ENCODE measurements at regions not wholly inside any gene's neighbourhood (a gene's known extent, or its start where the extent isn't known, plus 50 kb on each side); places are given as distances from the start of the nearest gene placed in this dataset.
"Not testable (repeated sequence)": the region's sequence is repeated elsewhere in the genome, so short reads cannot be mapped to it uniquely, and the experiment has no call there.

DNA sequence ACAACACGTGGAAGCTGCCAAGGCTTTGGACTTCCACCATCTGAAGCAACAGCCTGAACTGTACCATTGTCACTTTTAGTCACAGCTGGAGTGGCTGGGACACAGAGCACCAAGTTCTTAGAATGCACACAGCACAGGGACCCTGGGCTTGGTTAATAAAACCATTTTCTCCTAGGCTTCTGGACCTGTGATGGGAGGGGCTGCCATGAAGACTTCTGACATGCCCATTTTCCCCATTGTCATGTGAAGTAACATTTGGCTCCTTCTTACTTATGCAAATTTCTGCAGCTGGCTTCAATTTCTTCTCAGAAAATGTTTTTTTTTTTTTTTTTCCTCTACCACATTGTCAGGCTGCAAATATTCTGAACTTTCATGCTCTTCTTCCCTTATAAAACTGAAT is 138.6 kb upstream of the BRINP3 start:
- no peaks in the 10 kb centered on the region for H3K27me3 ChIP-seq (ENCODE audit: control insufficient read depth, insufficient read depth, low read length)
- no peak overlapping the region for H3K4me3 ChIP-seq (ENCODE audit: insufficient read depth, low read depth, low read length)
- no peak for DNase-seq
- H3K36me3 ChIP-seq (replicated peaks; ENCODE audit: control insufficient read depth, insufficient read depth, low read length), result no peaks in the 10 kb centered on the region

- H3K27me3 ChIP-seq (ENCODE audit: control insufficient read depth, insufficient read depth, low read length), result no peaks in the 10 kb centered on the region
- no peak for DNase-seq
- no peak overlapping the region for H3K4me3 ChIP-seq (ENCODE audit: insufficient read depth, low read depth, low read length)
- H3K36me3 ChIP-seq (replicated peaks; ENCODE audit: control insufficient read depth, insufficient read depth, low read length), result no peaks in the 10 kb centered on the region
These were observed 142.1 kb upstream of the BRINP3 start for GRCh38 chr1:190619724-190620123.

GRCh38 chr1:190633488-190633887 is 155.8 kb upstream of the BRINP3 start:
- H3K27me3 ChIP-seq (ENCODE audit: control insufficient read depth, insufficient read depth, low read length), result no peaks in the 10 kb centered on the region
- H3K4me3 ChIP-seq (ENCODE audit: insufficient read depth, low read depth, low read length), result no peak overlapping the region
- DNase-seq, result peak; percentile 0
- no peaks in the 10 kb centered on the region for H3K36me3 ChIP-seq (replicated peaks; ENCODE audit: control insufficient read depth, insufficient read depth, low read length)

DNA sequence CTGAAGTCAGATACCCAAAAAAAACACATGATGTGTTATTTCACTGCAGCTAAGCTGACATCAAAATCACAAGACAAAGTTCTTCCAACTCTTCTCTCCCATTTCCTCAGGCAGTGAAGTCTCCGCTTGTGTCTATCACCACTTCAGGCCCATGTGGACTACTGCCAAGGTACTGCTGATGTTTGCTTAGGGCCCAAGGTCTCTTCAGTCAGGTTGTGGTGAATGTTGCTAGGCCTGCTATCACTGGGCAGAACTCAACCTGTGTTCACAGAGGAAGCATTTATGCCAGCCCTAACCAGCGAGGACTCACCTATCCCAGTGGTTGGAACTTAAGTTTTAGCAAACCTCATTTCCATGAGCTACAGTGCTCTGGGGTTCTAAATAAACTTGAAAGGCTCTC is 156.5 kb upstream of the BRINP3 start:
- Histone ChIP-seq H3K4me3 (ENCODE audit: insufficient read depth, low read depth, low read length) (no peak overlapping the region), H3K36me3 (replicated peaks; ENCODE audit: control insufficient read depth, insufficient read depth, low read length) (no peaks in the 10 kb centered on the region), H3K27me3 (ENCODE audit: control insufficient read depth, insufficient read depth, low read length) (no peaks in the 10 kb centered on the region)
- DNase-seq, result no peak

GRCh38 chr1:190649553-190649952 is 171.9 kb upstream of the BRINP3 start:
- Histone ChIP-seq H3K27me3 (ENCODE audit: control insufficient read depth, insufficient read depth, low read length) (no peaks in the 10 kb centered on the region), H3K36me3 (replicated peaks; ENCODE audit: control insufficient read depth, insufficient read depth, low read length) (no peaks in the 10 kb centered on the region), H3K4me3 (ENCODE audit: insufficient read depth, low read depth, low read length) (no peak overlapping the region)
- no peak for DNase-seq

DNA sequence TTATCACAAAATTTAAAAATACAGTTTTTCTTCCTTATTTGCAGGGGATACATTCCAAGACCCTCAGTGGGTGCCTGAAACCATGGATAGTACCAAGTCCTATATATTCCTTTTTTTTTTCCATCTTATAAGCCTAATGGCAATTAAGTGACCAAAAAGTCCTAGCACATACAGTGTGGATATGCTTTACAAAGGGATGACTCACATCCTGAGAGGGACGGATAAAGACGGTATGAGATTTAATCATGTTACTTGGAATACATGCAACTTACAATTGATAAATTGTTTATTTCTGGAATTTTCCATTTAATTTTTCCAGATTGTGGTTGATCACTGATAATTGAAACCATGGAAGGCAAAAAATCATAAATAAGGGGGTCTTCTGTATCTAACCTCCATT is 181.2 kb upstream of the BRINP3 start:
- Histone ChIP-seq H3K27me3 (ENCODE audit: control insufficient read depth, insufficient read depth, low read length) (no peaks in the 10 kb centered on the region), H3K36me3 (replicated peaks; ENCODE audit: control insufficient read depth, insufficient read depth, low read length) (no peaks in the 10 kb centered on the region), H3K4me3 (ENCODE audit: insufficient read depth, low read depth, low read length) (no peak overlapping the region)
- no peak for DNase-seq

DNA sequence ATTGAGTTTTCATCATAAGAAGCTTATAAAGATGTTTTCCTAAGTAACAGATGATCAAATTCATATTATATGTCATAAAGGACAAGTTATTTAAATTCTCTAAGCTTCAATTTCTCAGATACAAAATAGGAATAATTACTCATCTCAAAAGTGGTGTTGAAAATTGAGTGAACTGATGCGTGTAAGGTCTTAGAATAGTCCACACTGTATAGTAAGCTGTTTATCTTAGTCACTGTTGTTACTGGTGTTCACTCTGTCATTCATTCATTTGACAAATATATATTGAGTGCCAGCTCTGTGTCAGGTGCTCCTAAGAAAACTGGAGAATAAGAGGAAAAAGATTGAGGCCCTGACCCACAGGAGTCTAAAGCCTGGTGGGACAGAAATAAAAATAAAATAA is 186.3 kb upstream of the BRINP3 start:
- Histone ChIP-seq H3K27me3 (ENCODE audit: control insufficient read depth, insufficient read depth, low read length) (no peaks in the 10 kb centered on the region), H3K4me3 (ENCODE audit: insufficient read depth, low read depth, low read length) (no peak overlapping the region), H3K36me3 (replicated peaks; ENCODE audit: control insufficient read depth, insufficient read depth, low read length) (no peaks in the 10 kb centered on the region)
- no peak for DNase-seq

- no peak for DNase-seq
- H3K27me3 ChIP-seq (ENCODE audit: control insufficient read depth, insufficient read depth, low read length), result no peaks in the 10 kb centered on the region
- H3K4me3 ChIP-seq (ENCODE audit: insufficient read depth, low read depth, low read length), result no peak overlapping the region
- H3K36me3 ChIP-seq (replicated peaks; ENCODE audit: control insufficient read depth, insufficient read depth, low read length), result no peaks in the 10 kb centered on the region
These were observed 187.4 kb upstream of the BRINP3 start for GRCh38 chr1:190665045-190665444.

DNA sequence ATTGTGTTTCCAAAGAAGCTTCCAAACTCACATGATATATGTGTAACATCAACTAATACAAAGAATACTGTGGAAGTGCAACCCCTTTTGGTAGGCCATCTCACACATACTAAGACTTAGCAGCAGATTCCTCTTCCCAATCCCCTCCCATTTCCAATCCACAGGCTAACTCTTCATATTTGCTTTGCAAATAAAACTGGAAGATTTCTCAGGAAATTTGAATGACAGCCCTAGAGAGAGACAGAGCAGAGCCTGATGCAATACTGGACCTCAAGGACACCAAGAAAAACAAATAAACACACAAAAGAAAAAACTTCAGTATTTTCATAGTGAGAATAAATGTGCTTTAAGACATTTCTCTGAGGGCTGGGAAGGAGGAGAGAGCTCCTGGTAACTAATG is 190.2 kb upstream of the BRINP3 start:
- H3K27me3 ChIP-seq (ENCODE audit: control insufficient read depth, insufficient read depth, low read length), result no peaks in the 10 kb centered on the region
- no peak for DNase-seq
- no peaks in the 10 kb centered on the region for H3K36me3 ChIP-seq (replicated peaks; ENCODE audit: control insufficient read depth, insufficient read depth, low read length)
- H3K4me3 ChIP-seq (ENCODE audit: insufficient read depth, low read depth, low read length), result no peak overlapping the region

DNA sequence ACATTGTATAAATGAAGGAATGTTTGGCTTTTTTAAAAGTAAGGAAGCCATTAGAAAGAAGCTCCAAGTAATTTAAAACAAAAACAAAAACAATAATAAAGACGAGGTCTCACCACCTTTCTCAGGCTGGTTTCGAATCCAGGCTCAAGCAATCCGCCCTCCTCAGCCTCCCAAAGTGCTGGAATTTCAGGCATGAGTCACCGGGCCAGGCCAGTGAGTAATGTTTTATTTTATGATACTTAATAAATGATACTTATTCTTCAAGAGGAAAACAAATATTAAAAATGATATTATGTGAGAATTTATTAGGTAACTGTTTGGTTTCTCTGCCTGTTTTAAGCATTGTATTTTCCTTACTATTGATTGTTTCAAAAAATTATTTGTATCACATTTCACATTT is 201.4 kb upstream of the BRINP3 start:
- H3K4me3 ChIP-seq (ENCODE audit: insufficient read depth, low read depth, low read length), result no peak overlapping the region
- no peaks in the 10 kb centered on the region for H3K27me3 ChIP-seq (ENCODE audit: control insufficient read depth, insufficient read depth, low read length)
- H3K36me3 ChIP-seq (replicated peaks; ENCODE audit: control insufficient read depth, insufficient read depth, low read length), result no peaks in the 10 kb centered on the region
- no peak for DNase-seq

- H3K27me3 ChIP-seq (ENCODE audit: control insufficient read depth, insufficient read depth, low read length), result no peaks in the 10 kb centered on the region
- no peaks in the 10 kb centered on the region for H3K36me3 ChIP-seq (replicated peaks; ENCODE audit: control insufficient read depth, insufficient read depth, low read length)
- H3K4me3 ChIP-seq (ENCODE audit: insufficient read depth, low read depth, low read length), result no peak overlapping the region
- no peak for DNase-seq
These were observed 201.8 kb upstream of the BRINP3 start for GRCh38 chr1:190679454-190679853.

GRCh38 chr1:190679983-190680382 is 202.3 kb upstream of the BRINP3 start:
- no peak for DNase-seq
- Histone ChIP-seq H3K4me3 (ENCODE audit: insufficient read depth, low read depth, low read length) (no peak overlapping the region), H3K27me3 (ENCODE audit: control insufficient read depth, insufficient read depth, low read length) (no peaks in the 10 kb centered on the region), H3K36me3 (replicated peaks; ENCODE audit: control insufficient read depth, insufficient read depth, low read length) (no peaks in the 10 kb centered on the region)

GRCh38 chr1:190685676-190686075 is 208.0 kb upstream of the BRINP3 start:
- Histone ChIP-seq H3K4me3 (ENCODE audit: insufficient read depth, low read depth, low read length) (no peak overlapping the region), H3K27me3 (ENCODE audit: control insufficient read depth, insufficient read depth, low read length) (no peaks in the 10 kb centered on the region), H3K36me3 (replicated peaks; ENCODE audit: control insufficient read depth, insufficient read depth, low read length) (no peaks in the 10 kb centered on the region)
- no peak for DNase-seq

GRCh38 chr1:190688096-190688495 is 210.4 kb upstream of the BRINP3 start:
- Histone ChIP-seq H3K4me3 (ENCODE audit: insufficient read depth, low read depth, low read length) (no peak overlapping the region), H3K27me3 (ENCODE audit: control insufficient read depth, insufficient read depth, low read length) (no peaks in the 10 kb centered on the region), H3K36me3 (replicated peaks; ENCODE audit: control insufficient read depth, insufficient read depth, low read length) (no peaks in the 10 kb centered on the region)
- no peak for DNase-seq

- H3K27me3 ChIP-seq (ENCODE audit: control insufficient read depth, insufficient read depth, low read length); H3K36me3 ChIP-seq (replicated peaks; ENCODE audit: control insufficient read depth, insufficient read depth, low read length); DNase-seq; H3K4me3 ChIP-seq (ENCODE audit: insufficient read depth, low read depth, low read length): not testable (repeated sequence)
These were observed 220.8 kb upstream of the BRINP3 start for GRCh38 chr1:190698488-190698887.

DNA sequence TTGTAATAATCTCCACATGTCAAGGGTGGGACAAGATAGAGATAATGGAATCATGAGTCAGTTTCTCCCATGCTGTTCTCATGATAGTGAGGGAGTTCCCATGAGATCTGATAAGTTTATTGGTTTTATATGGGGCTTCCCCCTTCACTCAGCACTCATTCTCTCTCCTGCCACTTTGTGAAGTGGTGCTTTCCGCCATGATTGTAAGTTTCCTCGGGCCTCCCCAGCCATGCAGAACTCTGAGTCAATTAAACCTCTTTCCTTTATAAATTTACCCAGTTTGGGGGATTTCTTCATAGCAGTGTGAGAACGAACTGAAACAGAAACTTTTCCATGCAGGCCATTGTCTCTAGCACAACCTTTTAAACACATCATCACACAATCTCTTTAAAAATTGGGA is 221.5 kb upstream of the BRINP3 start:
- Histone ChIP-seq H3K36me3 (replicated peaks; ENCODE audit: control insufficient read depth, insufficient read depth, low read length) (no peaks in the 10 kb centered on the region), H3K27me3 (ENCODE audit: control insufficient read depth, insufficient read depth, low read length) (no peaks in the 10 kb centered on the region)
- DNase-seq, result no peak

More for the DNA sequence above, 221.5 kb upstream of the BRINP3 start:
- no peak overlapping the region for H3K4me3 ChIP-seq (ENCODE audit: insufficient read depth, low read depth, low read length)

All from H7 (cell line).